NCI-H82 (cell line): ENCODE measurements at regions not wholly inside any gene's neighbourhood (a gene's known extent, or its start where the extent isn't known, plus 50 kb on each side); places are given as distances from the start of the nearest gene placed in this dataset.
"Not testable (repeated sequence)": the region's sequence is repeated elsewhere in the genome, so short reads cannot be mapped to it uniquely, and the experiment has no call there.

Source experiments
- DNase-seq: peaks from one replicate; lab custom pipeline; 2025; lab: John Stamatoyannopoulos, UW

GRCh38 chrX:16067886-16068515, 55.4 kb upstream of the GRPR start:
- DNase-seq = no peak

GRCh38 chrX:16063921-16064320, 59.4 kb upstream of the GRPR start:
- DNase-seq = no peak

- no peak for DNase-seq
Observed at GRCh38 chrX:16063141-16063540, 60.2 kb upstream of the GRPR start.

- DNase-seq = no peak
Observed at GRCh38 chrX:16061296-16061695, 62.1 kb upstream of the GRPR start.

- no peak for DNase-seq
Observed at GRCh38 chrX:16060252-16060651, 63.1 kb upstream of the GRPR start.

- DNase-seq = not testable (repeated sequence)
Observed at GRCh38 chrX:16049126-16049525, 74.2 kb upstream of the GRPR start.

- no peak for DNase-seq
Observed at GRCh38 chrX:16042980-16043379, 80.4 kb upstream of the GRPR start.

- DNase-seq = no peak
Observed at GRCh38 chrX:16039834-16040233, 83.5 kb upstream of the GRPR start.

GRCh38 chrX:16039363-16039762, 84.0 kb upstream of the GRPR start:
- no peak for DNase-seq

- DNase-seq = no peak
Observed at GRCh38 chrX:16033331-16033730, 90.0 kb upstream of the GRPR start.

GRCh38 chrX:16028576-16028975, 94.8 kb upstream of the GRPR start:
- no peak for DNase-seq

GRCh38 chrX:16023790-16024734, 99.3 kb upstream of the GRPR start:
- DNase-seq = no peak

GRCh38 chrX:16022580-16023200, 100.7 kb upstream of the GRPR start:
- DNase-seq = no peak

- no peak for DNase-seq
Observed at GRCh38 chrX:16018291-16018690, 105.1 kb upstream of the GRPR start.

GRCh38 chrX:16014171-16014570, 109.2 kb upstream of the GRPR start:
- DNase-seq = no peak

- no peak for DNase-seq
Observed at GRCh38 chrX:16012250-16012649, 111.1 kb upstream of the GRPR start.

GRCh38 chrX:16005917-16006316, 117.4 kb upstream of the GRPR start:
- no peak for DNase-seq

GRCh38 chrX:16002185-16002584, 121.2 kb upstream of the GRPR start:
- DNase-seq = no peak

- no peak for DNase-seq
Observed at GRCh38 chrX:15998350-15998749, 125.0 kb upstream of the GRPR start.

GRCh38 chrX:15989716-15990115, 133.6 kb upstream of the GRPR start:
- no peak for DNase-seq

GRCh38 chrX:15988661-15989603, 134.3 kb upstream of the AP1S2 start:
- no peak for DNase-seq

- DNase-seq = no peak
Observed at GRCh38 chrX:15985937-15986336, 131.3 kb upstream of the AP1S2 start.
